ENCODE measurements at regions not wholly inside any gene's neighbourhood (a gene's known extent, or its start where the extent isn't known, plus 50 kb on each side); places are given as distances from the start of the nearest gene placed in this dataset.

DNA sequence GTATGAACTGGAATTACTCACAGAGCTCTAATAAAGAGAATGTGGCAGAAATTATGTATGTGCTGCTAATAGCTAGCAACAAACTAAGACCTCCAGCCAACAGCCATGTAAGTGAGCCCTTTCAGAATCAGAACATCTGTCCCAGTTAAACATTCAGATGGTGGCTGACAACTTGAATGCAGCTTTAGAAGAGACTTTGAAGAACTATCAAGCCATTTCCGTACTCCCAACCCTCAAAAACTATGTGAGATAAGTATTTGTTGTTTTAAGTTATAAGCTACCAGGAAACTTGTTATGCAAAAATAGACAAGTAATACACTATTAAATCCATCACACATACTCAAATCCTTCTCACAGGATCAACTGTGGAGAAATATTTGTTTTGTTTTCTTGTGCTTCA is 205.2 kb upstream of the EDIL3 start:
- TF ChIP-seq, protein P1, sequence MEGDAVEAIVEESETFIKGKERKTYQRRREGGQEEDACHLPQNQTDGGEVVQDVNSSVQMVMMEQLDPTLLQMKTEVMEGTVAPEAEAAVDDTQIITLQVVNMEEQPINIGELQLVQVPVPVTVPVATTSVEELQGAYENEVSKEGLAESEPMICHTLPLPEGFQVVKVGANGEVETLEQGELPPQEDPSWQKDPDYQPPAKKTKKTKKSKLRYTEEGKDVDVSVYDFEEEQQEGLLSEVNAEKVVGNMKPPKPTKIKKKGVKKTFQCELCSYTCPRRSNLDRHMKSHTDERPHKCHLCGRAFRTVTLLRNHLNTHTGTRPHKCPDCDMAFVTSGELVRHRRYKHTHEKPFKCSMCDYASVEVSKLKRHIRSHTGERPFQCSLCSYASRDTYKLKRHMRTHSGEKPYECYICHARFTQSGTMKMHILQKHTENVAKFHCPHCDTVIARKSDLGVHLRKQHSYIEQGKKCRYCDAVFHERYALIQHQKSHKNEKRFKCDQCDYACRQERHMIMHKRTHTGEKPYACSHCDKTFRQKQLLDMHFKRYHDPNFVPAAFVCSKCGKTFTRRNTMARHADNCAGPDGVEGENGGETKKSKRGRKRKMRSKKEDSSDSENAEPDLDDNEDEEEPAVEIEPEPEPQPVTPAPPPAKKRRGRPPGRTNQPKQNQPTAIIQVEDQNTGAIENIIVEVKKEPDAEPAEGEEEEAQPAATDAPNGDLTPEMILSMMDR (conservative IDR thresholded peaks at IDR 0.05): no peak
- no peak overlapping the region for H3K4me2 ChIP-seq (ENCODE audit: insufficient read depth, insufficient read length, low read length)
- Mint-ChIP-seq H3K36me3 (ENCODE audit: insufficient read depth in 1 of 3, low read depth in 3 of 3) (no peaks in the 10 kb centered on the region), H3K27me3 (ENCODE audit: low read depth) (no peaks in the 10 kb centered on the region), H3K9me3 (no peaks in the 10 kb centered on the region), H3K27ac (no peak overlapping the region), H3K4me3 (no peak overlapping the region), H3K4me1 (peaks cover 5 to 9% of the 10 kb centered on the region in 2 experiments)
- H3K14ac ChIP-seq (ENCODE audit: insufficient read depth, low read length): no peak overlapping the region
- H3K79me2 ChIP-seq (ENCODE audit: insufficient read depth, low read length): no peaks in the 10 kb centered on the region
- H2BK5ac ChIP-seq (ENCODE audit: insufficient read length, low read length): no peak overlapping the region
- no peak for DNase-seq
- H3K27me3 ChIP-seq (ENCODE audit: insufficient read depth, low read length): no peaks in the 10 kb centered on the region
- H4K8ac ChIP-seq (replicated peaks; ENCODE audit: insufficient read length, low read depth, low read length): no peak overlapping the region
- H3K18ac ChIP-seq (ENCODE audit: insufficient read length, low read depth, low read length): no peak overlapping the region
- no peaks in the 10 kb centered on the region for H4K20me1 ChIP-seq (ENCODE audit: control insufficient read depth, insufficient read depth, insufficient read length)
- no peak overlapping the region for H2BK15ac ChIP-seq (ENCODE audit: low read depth, low read length)
- no peaks in the 10 kb centered on the region for H3K79me1 ChIP-seq (ENCODE audit: insufficient read depth, low read depth, low read length, poor library complexity, severe bottlenecking)
- no peaks in the 10 kb centered on the region for H3K4me1 ChIP-seq (ENCODE audit: insufficient read depth, low read length)
- H4K5ac ChIP-seq (ENCODE audit: insufficient read length, low read depth, low read length): no peak overlapping the region
- WGBS (ENCODE audit: extremely low coverage, insufficient read length, low lambda C conversion rate): no CpG with 5 or more reads among the region's 1 CpG
- H3K9me3 ChIP-seq (ENCODE audit: control insufficient read depth, low read depth, low read length): no peaks in the 10 kb centered on the region
- no peak overlapping the region for H4K91ac ChIP-seq (ENCODE audit: insufficient read length, low read depth, low read length)
- no peak overlapping the region for H2AK5ac ChIP-seq (ENCODE audit: insufficient read length, low read length)
- H2BK20ac ChIP-seq (ENCODE audit: low read depth, low read length, poor library complexity, severe bottlenecking): no peak overlapping the region
- no peak overlapping the region for H2BK120ac ChIP-seq (ENCODE audit: low read depth, low read length, poor library complexity, severe bottlenecking)
- no peak overlapping the region for H2BK12ac ChIP-seq (ENCODE audit: insufficient read length, low read depth, low read length)
- no peak overlapping the region for H3K9ac ChIP-seq (ENCODE audit: extremely low read depth, insufficient read length, low read length)
- no peak overlapping the region for H3K23ac ChIP-seq (ENCODE audit: insufficient read length, low read depth, low read length)
- no peak overlapping the region for H3K27ac ChIP-seq (ENCODE audit: insufficient read length, low read depth, low read length)
- no peaks in the 10 kb centered on the region for H3K23me2 ChIP-seq (ENCODE audit: insufficient read length, low read depth, low read length, poor library complexity, severe bottlenecking)
- no peak overlapping the region for H3T11ph ChIP-seq (ENCODE audit: low read length)
- H3K56ac ChIP-seq (ENCODE audit: insufficient read length, low read depth, low read length): no peak overlapping the region
- H2AFZ ChIP-seq (ENCODE audit: low read length): no peak overlapping the region
- no peak overlapping the region for H3K4ac ChIP-seq (ENCODE audit: low read depth, low read length)
